ENCODE measurements at regions not wholly inside any gene's neighbourhood (a gene's known extent, or its start where the extent isn't known, plus 50 kb on each side); places are given as distances from the start of the nearest gene placed in this dataset.

GRCh38 chr2:49804111-49804510 lies 649.8 kb upstream of the FSHR start:
- Histone ChIP-seq H3F3A (ENCODE audit: insufficient read depth, low read length) (no peaks in the 10 kb centered on the region), H3K4me1 (ENCODE audit: insufficient read depth, low read length, severe bottlenecking) (no peaks in the 10 kb centered on the region), H3K36me3 (ENCODE audit: insufficient read depth, low read length) (no peaks in the 10 kb centered on the region), H3K27ac (ENCODE audit: low read depth, low read length, poor library complexity, severe bottlenecking) (no peak overlapping the region), H4K20me1 (ENCODE audit: insufficient read depth, low read length) (no peaks in the 10 kb centered on the region), H3K9me2 (ENCODE audit: low read depth, low read length) (no peaks in the 10 kb centered on the region), H3K4me3 (ENCODE audit: low read depth, low read length, poor library complexity, severe bottlenecking) (no peak overlapping the region), H3K27me3 (ENCODE audit: insufficient read depth, low read length) (no peaks in the 10 kb centered on the region), H3K9ac (ENCODE audit: low read length) (no peak overlapping the region), H3K4me2 (ENCODE audit: low read length) (no peak overlapping the region), H2AFZ (ENCODE audit: low read length) (no peak overlapping the region), H3K9me3 (ENCODE audit: low read length) (no peaks in the 10 kb centered on the region), H3K79me2 (ENCODE audit: insufficient read depth, low read length) (no peaks in the 10 kb centered on the region)
- no peak for TF ChIP-seq EZH2 (IDR thresholded peaks at IDR 0.05; ENCODE audit: borderline replicate concordance, low read length)
- no peak for TF ChIP-seq CTCF (IDR thresholded peaks at IDR 0.05; ENCODE audit: low read length)

- no peaks in the 10 kb centered on the region for H3K79me2 ChIP-seq (ENCODE audit: insufficient read depth, low read length)
- H3K27ac ChIP-seq (ENCODE audit: low read depth, low read length, poor library complexity, severe bottlenecking), result no peak overlapping the region
- TF ChIP-seq EZH2 (IDR thresholded peaks at IDR 0.05; ENCODE audit: borderline replicate concordance, low read length), result no peak
- no peak for TF ChIP-seq CTCF (IDR thresholded peaks at IDR 0.05; ENCODE audit: low read length)
- no peak overlapping the region for H3K4me2 ChIP-seq (ENCODE audit: low read length)
- no peak overlapping the region for H2AFZ ChIP-seq (ENCODE audit: low read length)
- no peaks in the 10 kb centered on the region for H4K20me1 ChIP-seq (ENCODE audit: insufficient read depth, low read length)
- H3K4me3 ChIP-seq (ENCODE audit: low read depth, low read length, poor library complexity, severe bottlenecking), result no peak overlapping the region
- no peaks in the 10 kb centered on the region for H3K9me3 ChIP-seq (ENCODE audit: low read length)
- H3K36me3 ChIP-seq (ENCODE audit: insufficient read depth, low read length), result no peaks in the 10 kb centered on the region
- H3K9me2 ChIP-seq (ENCODE audit: low read depth, low read length), result no peaks in the 10 kb centered on the region
- H3K4me1 ChIP-seq (ENCODE audit: insufficient read depth, low read length, severe bottlenecking), result no peaks in the 10 kb centered on the region
- H3K27me3 ChIP-seq (ENCODE audit: insufficient read depth, low read length), result no peaks in the 10 kb centered on the region
- H3F3A ChIP-seq (ENCODE audit: insufficient read depth, low read length), result no peaks in the 10 kb centered on the region
- H3K9ac ChIP-seq (ENCODE audit: low read length), result no peak overlapping the region
Observed at GRCh38 chr2:49801898-49802450, 647.7 kb upstream of the FSHR start.

GRCh38 chr2:49798570-49798969 lies 644.3 kb upstream of the FSHR start:
- Histone ChIP-seq H3K4me3 (ENCODE audit: low read depth, low read length, poor library complexity, severe bottlenecking) (no peak overlapping the region), H3K9ac (ENCODE audit: low read length) (no peak overlapping the region), H3K79me2 (ENCODE audit: insufficient read depth, low read length) (no peaks in the 10 kb centered on the region), H3K27ac (ENCODE audit: low read depth, low read length, poor library complexity, severe bottlenecking) (no peak overlapping the region), H3K4me2 (ENCODE audit: low read length) (no peak overlapping the region), H3F3A (ENCODE audit: insufficient read depth, low read length) (no peaks in the 10 kb centered on the region), H2AFZ (ENCODE audit: low read length) (no peak overlapping the region), H3K36me3 (ENCODE audit: insufficient read depth, low read length) (no peaks in the 10 kb centered on the region), H3K4me1 (ENCODE audit: insufficient read depth, low read length, severe bottlenecking) (no peaks in the 10 kb centered on the region), H3K9me2 (ENCODE audit: low read depth, low read length) (no peaks in the 10 kb centered on the region), H3K27me3 (ENCODE audit: insufficient read depth, low read length) (no peaks in the 10 kb centered on the region), H3K9me3 (ENCODE audit: low read length) (no peaks in the 10 kb centered on the region), H4K20me1 (ENCODE audit: insufficient read depth, low read length) (no peaks in the 10 kb centered on the region)
- TF ChIP-seq CTCF (IDR thresholded peaks at IDR 0.05; ENCODE audit: low read length), result no peak
- no peak for TF ChIP-seq EZH2 (IDR thresholded peaks at IDR 0.05; ENCODE audit: borderline replicate concordance, low read length)

Data from OCI-LY1 (cell line).